ENCODE measurements at regions not wholly inside any gene's neighbourhood (a gene's known extent, or its start where the extent isn't known, plus 50 kb on each side); places are given as distances from the start of the nearest gene placed in this dataset. TPM values are rescaled to one million over a fixed set of nuclear protein-coding genes. Genes with fewer than 3 reads are reported as not detected.

GRCh38 chr13:61477619-61478018, 62.0 kb upstream of the PCDH20 start:
- intact Hi-C loops (cut with DNase I) = no loop called here
- TF ChIP-seq CTCF (IDR thresholded peaks at IDR 0.05) (no peak), POLR2A (IDR thresholded peaks at IDR 0.05) (no peak)
- Histone ChIP-seq H3K9me3 (no peaks in the 10 kb centered on the region), H3K4me1 (no peaks in the 10 kb centered on the region), H3K27ac (no peak overlapping the region), H3K27me3 (no peaks in the 10 kb centered on the region), H3K36me3 (replicated peaks in 1 of 2; ENCODE audit: insufficient read depth in 1 of 2, low read depth in 2 of 2) (no peaks in the 10 kb centered on the region), H3K4me3 (no peak overlapping the region)
- 71 to 73% methylated on average over 5 of the region's 5 CpGs for WGBS, 2 donors
- no peak for DNase-seq
- ATAC-seq = no peak

GRCh38 chr13:61470786-61471185, 55.1 kb upstream of the PCDH20 start:
- 6 to 12% methylated on average over 2 of the region's 2 CpGs for WGBS, 2 donors
- TF ChIP-seq POLR2A (IDR thresholded peaks at IDR 0.05) (no peak), CTCF (IDR thresholded peaks at IDR 0.05) (no peak)

GRCh38 chr13:61466280-61466679, 50.6 kb upstream of the PCDH20 start:
- TF ChIP-seq CTCF (IDR thresholded peaks at IDR 0.05) = no peak
- TF ChIP-seq POLR2A (IDR thresholded peaks at IDR 0.05) = no peak
- ATAC-seq (no peak), DNase-seq (no peak)
- H3K27me3 ChIP-seq = no peaks in the 10 kb centered on the region
- no peaks in the 10 kb centered on the region for H3K9me3 ChIP-seq
- intact Hi-C loops (cut with DNase I) = no loop called here
- no peaks in the 10 kb centered on the region for H3K36me3 ChIP-seq (replicated peaks in 1 of 2; ENCODE audit: insufficient read depth in 1 of 2, low read depth in 2 of 2)
- WGBS, 2 donors = 47 to 58% methylated on average over 3 of the region's 3 CpGs
- no peaks in the 10 kb centered on the region for H3K4me1 ChIP-seq
- no peak overlapping the region for H3K27ac ChIP-seq
- H3K4me3 ChIP-seq = no peak overlapping the region

More at GRCh38 chr13:61470786-61471185, 55.1 kb upstream of the PCDH20 start:
- Histone ChIP-seq H3K27me3 (no peaks in the 10 kb centered on the region), H3K9me3 (no peaks in the 10 kb centered on the region), H3K4me1 (no peaks in the 10 kb centered on the region), H3K27ac (no peak overlapping the region), H3K4me3 (no peak overlapping the region), H3K36me3 (replicated peaks in 1 of 2; ENCODE audit: insufficient read depth in 1 of 2, low read depth in 2 of 2) (no peaks in the 10 kb centered on the region)
- DNase-seq = no peak
- no peak for ATAC-seq
- intact Hi-C loops (cut with DNase I) = no loop called here

MicroRNAs in the stretch of these regions (microRNA counts, 767-probe panel; counts per million panel counts)
- microRNA hsa-miR-548x-3p = 0 to 736 counts per million in 2 donors

Small RNAs in the stretch of these regions (microRNA-seq; reads per million reads assigned to microRNA genes)
- gene MIR4704 (ENCODE audit: borderline number of aligned reads in 2 of 2, borderline replicate concordance in 2 of 2) (0 reads per million in 2 donors), gene MIR548X2 (ENCODE audit: borderline number of aligned reads in 2 of 2, borderline replicate concordance in 2 of 2) (0 reads per million in 2 donors)

Small RNAs in the stretch of these regions (small RNA-seq; reads per million reads assigned to genes)
- gene AL353765.1 (not detected), gene AL356102.1 (not detected), gene MIR4704 (not detected), gene MIR548X2 (not detected), gene RNU6-81P (not detected)
